Mesenchymal stem cell (in vitro differentiated cells and primary cell): ENCODE measurements at regions not wholly inside any gene's neighbourhood (a gene's known extent, or its start where the extent isn't known, plus 50 kb on each side); places are given as distances from the start of the nearest gene placed in this dataset.

ENCODE experiments used
- DNase-seq: peaks from one replicate; pipeline ENCODE4 v3.0.0-alpha.2; 2013
- H2AFZ ChIP-seq: one replicate; pipeline ENCODE4 v1.6.1; 2013; ENCODE audit warnings: low read depth, mild to moderate bottlenecking, control low read depth, inconsistent platforms, low read length, moderate library complexity
- H2AK5ac ChIP-seq: 2 replicates; pipeline ENCODE4 v1.6.1; 2013; ENCODE audit warnings: low read length, moderate library complexity, mild to moderate bottlenecking, inconsistent platforms; ENCODE audit not compliant: severe bottlenecking
- H2BK120ac ChIP-seq: one replicate; pipeline ENCODE4 v1.6.1; 2013; ENCODE audit warnings: low read depth, mild to moderate bottlenecking, inconsistent platforms, low read length, moderate library complexity
- H2BK12ac ChIP-seq, 2 experiments: one replicate each; pipeline ENCODE4 v1.6.1; 2013; ENCODE audit warnings: inconsistent platforms in 2 of 2, low read length in 2 of 2, mild to moderate bottlenecking in 2 of 2, moderate library complexity in 2 of 2, control low read depth in 1 of 2
- H2BK15ac ChIP-seq: one replicate; pipeline ENCODE4 v1.6.1; 2013; ENCODE audit warnings: mild to moderate bottlenecking, low read depth, inconsistent platforms; ENCODE audit not compliant: poor library complexity, severe bottlenecking
- H2BK5ac ChIP-seq: 2 replicates; pipeline ENCODE4 v1.6.1; 2013; ENCODE audit warnings: low read depth, mild to moderate bottlenecking, low read length, control low read depth, inconsistent platforms; ENCODE audit not compliant: poor library complexity, severe bottlenecking
- H3K14ac ChIP-seq, 2 experiments: one replicate each; pipeline ENCODE4 v1.6.1; 2013; ENCODE audit warnings: inconsistent platforms in 2 of 2, low read length in 2 of 2, control low read depth in 1 of 2, mild to moderate bottlenecking in 1 of 2, moderate library complexity in 1 of 2
- H3K18ac ChIP-seq, 2 experiments: one replicate each; pipeline ENCODE4 v1.6.1; 2013; ENCODE audit warnings: inconsistent platforms in 2 of 2, low read length in 2 of 2, control low read depth in 1 of 2, low read depth in 1 of 2, mild to moderate bottlenecking in 1 of 2
- H3K23ac ChIP-seq, 2 experiments: one replicate each; pipeline ENCODE4 v1.6.1; 2013; ENCODE audit warnings: inconsistent platforms in 2 of 2, low read length in 2 of 2, mild to moderate bottlenecking in 2 of 2, moderate library complexity in 2 of 2, control low read depth in 1 of 2
- H3K27ac ChIP-seq: 2 replicates; pipeline ENCODE4 v1.5.1; 2013; ENCODE audit warnings: mild to moderate bottlenecking, moderate library complexity, low read length, control low read depth, inconsistent platforms; ENCODE audit not compliant: poor library complexity, severe bottlenecking
- H3K27me3 ChIP-seq, 2 experiments: 2 replicates each; pipeline versions ENCODE4 v1.6.1 to v1.7.0; 2013; ENCODE audit warnings: low read length in 2 of 2, mild to moderate bottlenecking in 2 of 2, moderate library complexity in 2 of 2, control low read depth in 1 of 2, inconsistent platforms in 1 of 2; ENCODE audit not compliant: control insufficient read depth in 1 of 2, insufficient read depth in 1 of 2
- H3K36me3 ChIP-seq, 2 experiments: 2 replicates each; pipeline versions ENCODE4 v1.6.1 to v1.7.0; 2013; ENCODE audit warnings: low read length in 2 of 2, control low read depth in 1 of 2, inconsistent platforms in 1 of 2, low read depth in 1 of 2, mild to moderate bottlenecking in 1 of 2; ENCODE audit not compliant: insufficient read depth in 2 of 2, control insufficient read depth in 1 of 2
- H3K4ac ChIP-seq, 2 experiments: one replicate each; pipeline ENCODE4 v1.6.1; 2013; ENCODE audit warnings: inconsistent platforms in 2 of 2, low read length in 2 of 2, mild to moderate bottlenecking in 2 of 2, moderate library complexity in 2 of 2, control low read depth in 1 of 2, low read depth in 1 of 2
- H3K4me1 ChIP-seq: 2 replicates; pipeline ENCODE4 v1.6.1; 2013; ENCODE audit warnings: low read depth, low read length, control low read depth; ENCODE audit not compliant: control insufficient read depth, insufficient read depth
- H3K4me2 ChIP-seq: 2 replicates; pipeline ENCODE4 v1.6.1; 2013; ENCODE audit warnings: low read length, mild to moderate bottlenecking, inconsistent platforms; ENCODE audit not compliant: poor library complexity, severe bottlenecking
- H3K4me3 ChIP-seq, 2 experiments: 2 replicates each; pipeline versions ENCODE4 v1.5.1 to v1.7.0; 2013; ENCODE audit warnings: low read length in 2 of 2, mild to moderate bottlenecking in 2 of 2, control low read depth in 1 of 2, low read depth in 1 of 2; ENCODE audit not compliant: insufficient read depth in 1 of 2
- H3K79me1 ChIP-seq: replicated peaks from 2 replicates; pipeline ENCODE4 v1.6.1; 2013; ENCODE audit warnings: mild to moderate bottlenecking, control low read depth, low read length, inconsistent platforms; ENCODE audit not compliant: poor library complexity, severe bottlenecking
- H3K9ac ChIP-seq: 2 replicates; pipeline ENCODE4 v1.7.0; 2013; ENCODE audit warnings: mild to moderate bottlenecking, low read length, moderate library complexity
- H3K9me3 ChIP-seq: 2 replicates; pipeline ENCODE4 v1.7.0; 2013; ENCODE audit warnings: mild to moderate bottlenecking, low read length; ENCODE audit not compliant: control insufficient read depth
- H4K8ac ChIP-seq: one replicate; pipeline ENCODE4 v1.6.1; 2013; ENCODE audit warnings: inconsistent platforms, mild to moderate bottlenecking, low read length, moderate library complexity
- H4K91ac ChIP-seq: one replicate; pipeline ENCODE4 v1.6.1; 2013; ENCODE audit warnings: mild to moderate bottlenecking, low read length, inconsistent platforms
- WGBS: methylation state at CpG from one replicate; pipeline ENCODE4 v1.1.7; 2013; ENCODE audit warnings: mixed read lengths; 5-methylcytosine and 5-hydroxymethylcytosine counted together

DNA sequence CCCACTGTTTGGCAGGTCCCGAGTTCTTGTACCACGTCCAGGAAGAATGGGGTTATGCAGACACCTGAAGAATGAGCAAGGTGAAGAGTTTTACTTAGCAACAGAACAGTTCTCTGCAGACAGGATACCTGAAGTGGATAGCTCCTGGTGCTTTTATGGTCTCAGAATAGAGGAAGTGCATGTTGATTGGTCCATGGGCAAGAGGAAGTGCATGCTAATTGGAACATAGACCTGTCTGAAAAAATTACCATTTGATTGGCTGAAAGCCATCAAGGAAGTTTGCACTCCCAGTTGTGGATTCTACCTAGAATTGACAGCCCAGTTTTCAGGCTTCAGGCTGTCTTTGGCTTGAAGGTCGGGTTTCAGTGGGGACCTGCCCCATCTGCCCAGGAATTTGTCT lies 887.5 kb downstream of the FAT4 start:
- DNase-seq, result no peak
- no peak overlapping the region for H3K23ac ChIP-seq
- no peak overlapping the region for H2BK120ac ChIP-seq
- no peak overlapping the region for H4K8ac ChIP-seq
- no peak overlapping the region for H4K91ac ChIP-seq
- no peak overlapping the region for H3K9ac ChIP-seq
- H3K4me3 ChIP-seq, result no peak overlapping the region
- no peak overlapping the region for H2AK5ac ChIP-seq
- H3K14ac ChIP-seq, result no peak overlapping the region
- H3K27me3 ChIP-seq, result no peaks in the 10 kb centered on the region
- no peak overlapping the region for H2BK12ac ChIP-seq
- H3K9me3 ChIP-seq, result no peaks in the 10 kb centered on the region
- H3K4me1 ChIP-seq, result no peaks in the 10 kb centered on the region
- H2BK15ac ChIP-seq, result no peak overlapping the region
- no peak overlapping the region for H3K27ac ChIP-seq
- H3K4ac ChIP-seq, result no peak overlapping the region
- H3K4me2 ChIP-seq, result no peak overlapping the region
- no peak overlapping the region for H3K18ac ChIP-seq
- H3K79me1 ChIP-seq, result no peaks in the 10 kb centered on the region
- H2BK5ac ChIP-seq, result no peak overlapping the region
- no peaks in the 10 kb centered on the region for H3K36me3 ChIP-seq
- 92% methylated on average over 3 of the region's 3 CpGs for WGBS
- H2AFZ ChIP-seq, result no peak overlapping the region

DNA sequence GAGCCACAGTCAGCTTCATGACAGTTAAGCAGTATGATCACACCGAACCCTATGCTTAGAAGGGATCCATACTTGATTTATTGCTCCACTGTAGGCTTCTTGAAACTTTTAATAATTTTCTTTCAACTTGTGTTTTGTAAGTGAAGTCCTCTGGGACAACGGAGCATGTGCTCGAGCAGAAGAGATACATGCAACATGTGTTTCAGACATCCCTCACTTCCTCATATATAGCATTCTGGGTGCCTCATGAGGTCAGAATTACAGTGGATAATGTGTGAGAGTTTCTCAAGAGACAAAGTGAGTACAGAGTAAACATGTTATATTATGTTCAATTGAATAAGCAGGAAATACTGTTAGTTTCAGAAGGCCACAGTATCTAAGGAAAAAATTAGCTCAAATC lies 893.2 kb downstream of the FAT4 start:
- H3K36me3 ChIP-seq, result no peaks in the 10 kb centered on the region
- no peak overlapping the region for H3K23ac ChIP-seq
- no peak overlapping the region for H2BK15ac ChIP-seq
- no peak overlapping the region for H2AFZ ChIP-seq
- no peaks in the 10 kb centered on the region for H3K79me1 ChIP-seq
- no peak overlapping the region for H2BK120ac ChIP-seq
- no peak overlapping the region for H3K14ac ChIP-seq
- H2BK5ac ChIP-seq, result no peak overlapping the region
- H3K9me3 ChIP-seq, result no peaks in the 10 kb centered on the region
- H3K27me3 ChIP-seq, result no peaks in the 10 kb centered on the region
- no peak overlapping the region for H2BK12ac ChIP-seq
- H2AK5ac ChIP-seq, result no peak overlapping the region
- no peak overlapping the region for H3K27ac ChIP-seq
- H3K18ac ChIP-seq, result no peak overlapping the region
- no peak overlapping the region for H4K91ac ChIP-seq
- H3K9ac ChIP-seq, result no peak overlapping the region
- H3K4me2 ChIP-seq, result no peak overlapping the region
- DNase-seq, result no peak
- H3K4me3 ChIP-seq, result no peak overlapping the region
- H3K4ac ChIP-seq, result no peak overlapping the region
- 100% methylated on average over 1 of the region's 3 CpGs for WGBS
- no peaks in the 10 kb centered on the region for H3K4me1 ChIP-seq
- H4K8ac ChIP-seq, result no peak overlapping the region

DNA sequence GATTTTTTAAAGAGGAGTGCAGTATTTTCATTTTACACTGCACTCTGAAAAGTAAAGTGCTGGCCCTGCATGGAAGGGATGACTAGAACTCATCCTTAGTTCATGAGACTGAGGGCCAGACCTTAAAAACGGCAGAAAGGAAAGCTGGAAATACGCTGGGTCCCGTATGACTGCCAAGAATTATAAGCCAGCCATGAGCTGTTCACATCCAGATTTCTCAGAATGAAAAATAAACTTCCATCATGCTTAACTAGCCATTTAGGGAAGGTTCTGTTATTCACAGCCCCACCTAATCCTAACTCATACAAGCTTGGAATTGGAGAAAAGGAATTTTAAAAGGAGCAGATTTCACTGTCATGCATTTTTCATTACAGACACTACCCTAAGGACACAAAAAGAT lies 894.4 kb downstream of the FAT4 start:
- no peak for DNase-seq
- H3K36me3 ChIP-seq, result no peaks in the 10 kb centered on the region
- no peak overlapping the region for H2BK12ac ChIP-seq
- H2AFZ ChIP-seq, result no peak overlapping the region
- H3K79me1 ChIP-seq, result no peaks in the 10 kb centered on the region
- H3K23ac ChIP-seq, result no peak overlapping the region
- WGBS, result 68% methylated on average over 3 of the region's 3 CpGs
- H3K27ac ChIP-seq, result no peak overlapping the region
- H3K18ac ChIP-seq, result no peak overlapping the region
- H4K91ac ChIP-seq, result no peak overlapping the region
- H2BK15ac ChIP-seq, result no peak overlapping the region
- peak overlapping the region; percentile 31 for H3K9ac ChIP-seq
- H2BK5ac ChIP-seq, result no peak overlapping the region
- H3K4me1 ChIP-seq, result no peaks in the 10 kb centered on the region
- no peaks in the 10 kb centered on the region for H3K27me3 ChIP-seq
- no peak overlapping the region for H3K4me2 ChIP-seq
- H3K4ac ChIP-seq, result no peak overlapping the region
- no peak overlapping the region for H3K4me3 ChIP-seq
- no peak overlapping the region for H4K8ac ChIP-seq
- H2BK120ac ChIP-seq, result no peak overlapping the region
- H3K14ac ChIP-seq, result no peak overlapping the region
- no peak overlapping the region for H2AK5ac ChIP-seq
- H3K9me3 ChIP-seq, result no peaks in the 10 kb centered on the region

DNA sequence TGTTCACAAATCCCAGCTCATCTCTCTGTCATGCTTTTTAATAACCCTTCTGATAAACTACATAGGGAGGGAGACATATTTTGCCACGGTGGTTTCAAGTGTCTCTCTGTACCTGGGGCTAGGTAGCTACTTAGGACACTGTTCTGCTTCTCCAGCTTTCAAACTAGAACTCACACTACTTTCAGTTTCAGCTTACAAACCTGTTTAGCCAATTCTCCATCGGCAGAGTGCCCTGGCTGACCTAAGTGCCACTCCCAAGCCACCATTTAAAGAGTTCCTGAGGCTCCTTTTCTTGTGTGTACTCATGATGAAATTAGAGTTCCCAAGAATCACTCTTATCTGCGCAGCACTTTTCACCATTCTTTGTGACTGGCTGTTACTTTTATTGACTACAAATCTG lies 899.2 kb downstream of the FAT4 start:
- Histone ChIP-seq H3K14ac (no peak overlapping the region), H2BK12ac (no peak overlapping the region), H3K36me3 (no peaks in the 10 kb centered on the region), H3K27ac (no peak overlapping the region), H3K4me3 (no peak overlapping the region), H3K9ac (no peak overlapping the region), H3K4me2 (no peak overlapping the region), H3K18ac (no peak overlapping the region), H2BK120ac (no peak overlapping the region), H3K23ac (no peak overlapping the region), H3K4me1 (no peaks in the 10 kb centered on the region), H3K79me1 (no peaks in the 10 kb centered on the region), H2BK15ac (no peak overlapping the region), H2BK5ac (no peak overlapping the region), H3K4ac (no peak overlapping the region), H4K8ac (no peak overlapping the region), H3K9me3 (no peaks in the 10 kb centered on the region), H4K91ac (no peak overlapping the region), H3K27me3 (no peaks in the 10 kb centered on the region), H2AFZ (peak overlapping the region; percentile 51), H2AK5ac (no peak overlapping the region)
- 91% methylated on average over 3 of the region's 3 CpGs for WGBS
- no peak for DNase-seq
